ENCODE measurements at regions not wholly inside any gene's neighbourhood (a gene's known extent, or its start where the extent isn't known, plus 50 kb on each side); places are given as distances from the start of the nearest gene placed in this dataset.

DNA sequence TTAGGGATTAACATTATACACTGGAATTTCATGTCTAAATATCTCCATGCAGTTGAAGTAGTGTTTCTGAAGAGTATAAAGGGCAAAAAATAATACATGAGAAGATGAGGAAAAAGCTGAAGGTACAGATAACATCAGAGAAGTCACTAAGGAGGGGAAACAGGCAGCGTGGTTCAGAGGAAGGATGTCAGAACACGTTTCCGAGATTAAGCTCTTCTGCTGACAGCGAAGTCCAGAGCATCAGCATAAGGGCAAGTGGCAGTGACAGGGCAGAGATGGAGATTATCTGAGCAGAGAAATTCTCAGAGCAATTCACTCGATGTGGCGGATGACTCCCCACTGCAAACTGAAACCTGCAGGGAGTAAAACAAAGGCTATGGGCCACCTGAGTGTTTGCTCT, 443.2 kb upstream of the FRG1 start:
- TF ChIP-seq CTCF (IDR thresholded peaks at IDR 0.05) (no peak), EP300 (IDR thresholded peaks at IDR 0.05) (no peak)
